Fibroblast of peridontal ligament (primary cell): ENCODE measurements at regions not wholly inside any gene's neighbourhood (a gene's known extent, or its start where the extent isn't known, plus 50 kb on each side); places are given as distances from the start of the nearest gene placed in this dataset.
A peak's percentile ranks its signal among the peaks of the same experiment; 100 is the strongest.

Experiments
- DNase-seq: peaks from one replicate; pipeline ENCODE4 v3.0.0-alpha.2; 2010; ENCODE audit errors: extremely low read depth

GRCh38 chr13:84749126-84749525 lies 866.9 kb upstream of the SLITRK1 start:
- no peak for DNase-seq

- no peak for DNase-seq
These were observed 862.8 kb upstream of the SLITRK1 start for GRCh38 chr13:84745051-84745551.

- peak; percentile 28 for DNase-seq
These were observed 861.9 kb upstream of the SLITRK1 start for GRCh38 chr13:84744203-84744602.

GRCh38 chr13:84741253-84741652 lies 859.0 kb upstream of the SLITRK1 start:
- no peak for DNase-seq

GRCh38 chr13:84739021-84739420 lies 856.7 kb upstream of the SLITRK1 start:
- no peak for DNase-seq

GRCh38 chr13:84737661-84738060 lies 855.4 kb upstream of the SLITRK1 start:
- DNase-seq = no peak

- no peak for DNase-seq
These were observed 848.1 kb upstream of the SLITRK1 start for GRCh38 chr13:84730376-84730775.

- no peak for DNase-seq
These were observed 823.9 kb upstream of the SLITRK1 start for GRCh38 chr13:84705982-84706710.

- DNase-seq = no peak
These were observed 819.9 kb upstream of the SLITRK1 start for GRCh38 chr13:84702174-84702573.

GRCh38 chr13:84697591-84697990 lies 815.3 kb upstream of the SLITRK1 start:
- peak; percentile 29 for DNase-seq

- DNase-seq = no peak
These were observed 804.7 kb upstream of the SLITRK1 start for GRCh38 chr13:84686973-84687372.

- no peak for DNase-seq
These were observed 804.2 kb upstream of the SLITRK1 start for GRCh38 chr13:84686458-84686857.

- no peak for DNase-seq
These were observed 802.5 kb upstream of the SLITRK1 start for GRCh38 chr13:84684804-84685203.

GRCh38 chr13:84684048-84684662 lies 801.9 kb upstream of the SLITRK1 start:
- DNase-seq = no peak

- no peak for DNase-seq
These were observed 801.2 kb upstream of the SLITRK1 start for GRCh38 chr13:84683448-84683847.

- DNase-seq = no peak
These were observed 795.6 kb upstream of the SLITRK1 start for GRCh38 chr13:84677836-84678235.

GRCh38 chr13:84672616-84673015 lies 790.3 kb upstream of the SLITRK1 start:
- DNase-seq = no peak

- DNase-seq = no peak
These were observed 788.0 kb upstream of the SLITRK1 start for GRCh38 chr13:84670245-84670644.

- no peak for DNase-seq
These were observed 786.4 kb upstream of the SLITRK1 start for GRCh38 chr13:84668637-84669036.

- no peak for DNase-seq
These were observed 780.2 kb upstream of the SLITRK1 start for GRCh38 chr13:84662491-84662890.

GRCh38 chr13:84661718-84662117 lies 779.4 kb upstream of the SLITRK1 start:
- no peak for DNase-seq

GRCh38 chr13:84659359-84659661 lies 777.0 kb upstream of the SLITRK1 start:
- peak; percentile 77 for DNase-seq

- peak; percentile 67 for DNase-seq
These were observed 776.5 kb upstream of the SLITRK1 start for GRCh38 chr13:84658491-84659358.
